ENCODE measurements at regions not wholly inside any gene's neighbourhood (a gene's known extent, or its start where the extent isn't known, plus 50 kb on each side); places are given as distances from the start of the nearest gene placed in this dataset.

GRCh38 chr3:31185062-31185357 lies 290.5 kb upstream of the GADL1 start (continued):
- TF ChIP-seq ZNF512B (CRISPR knock-in tag; IDR thresholded peaks at IDR 0.05; ENCODE audit: borderline replicate concordance) (no peak), ZNF646 (CRISPR knock-in tag; IDR thresholded peaks at IDR 0.05) (no peak)

GRCh38 chr3:31186041-31186440 lies 291.6 kb upstream of the GADL1 start:
- Histone ChIP-seq H3K36me3 (replicated peaks in 1 of 2; ENCODE audit: control insufficient read depth in 1 of 2, insufficient read depth in 2 of 2, low read length in 2 of 2) (no peaks in the 10 kb centered on the region), H3K4me3 (replicated peaks in 1 of 3; ENCODE audit: insufficient read depth in 1 of 3, low read depth in 2 of 3, low read length in 3 of 3) (no peak overlapping the region), H3K79me2 (ENCODE audit: insufficient read depth, low read length) (no peaks in the 10 kb centered on the region), H3K9ac (ENCODE audit: insufficient read depth, low read depth, low read length) (no peak overlapping the region), H3K27me3 (ENCODE audit: control insufficient read depth in 1 of 2, insufficient read depth in 2 of 2, low read length in 2 of 2) (no peaks in the 10 kb centered on the region), H3K9me3 (ENCODE audit: low read length) (no peaks in the 10 kb centered on the region), H3K27ac (ENCODE audit: extremely low read length, insufficient read depth, low read length) (no peak overlapping the region), H2AFZ (ENCODE audit: low read length) (no peak overlapping the region), H3K4me2 (ENCODE audit: low read depth, low read length) (no peak overlapping the region), H4K20me1 (ENCODE audit: insufficient read depth, low read length) (no peaks in the 10 kb centered on the region), H3K4me1 (ENCODE audit: insufficient read depth, low read length) (peaks cover 39% of the 10 kb centered on the region)
- BruUV-seq (replicated peaks): no TSS peak
- no peak for DNase-seq (ENCODE audit: low spot score)
- ChIA-PET POLR2A (no interaction called here), CTCF (ENCODE audit: low intra/inter-chr PET ratio, low total read pairs) (no interaction called here)
- intact Hi-C loops (cut with micrococcal nuclease; ENCODE audit: unreplicated experiment): no loop called here
- no peak for FAIRE-seq
- no peak for ATAC-seq
- in situ Hi-C loops (cut with HindIII; ENCODE audit: extremely low pct_ligation_motif_present, low pct_unique_long_range_greater_than_20kb): no loop called here
- WGBS (ENCODE audit: low lambda C conversion rate): 82% methylated on average over 4 of the region's 4 CpGs
- no peak for TF ChIP-seq SAP130 (CRISPR knock-in tag; IDR thresholded peaks at IDR 0.05; ENCODE audit: low read depth)
- TF ChIP-seq ZNF430 (CRISPR knock-in tag; IDR thresholded peaks at IDR 0.05): no peak
- no peak for TF ChIP-seq ZNF879 (CRISPR knock-in tag; IDR thresholded peaks at IDR 0.05)
- TF ChIP-seq TFDP2 (CRISPR knock-in tag; IDR thresholded peaks at IDR 0.05): no peak
- no peak for TF ChIP-seq THAP11 (CRISPR knock-in tag; IDR thresholded peaks at IDR 0.05)
- TF ChIP-seq CBX2 (IDR thresholded peaks at IDR 0.05; ENCODE audit: low read depth, low read length): no peak
- no peak for TF ChIP-seq CBX2 (CRISPR knock-in tag; IDR thresholded peaks at IDR 0.05; ENCODE audit: low read depth)
- no peak for TF ChIP-seq ATAD3A (CRISPR knock-in tag; IDR thresholded peaks at IDR 0.05)
- no peak for TF ChIP-seq ADNP (CRISPR knock-in tag; IDR thresholded peaks at IDR 0.05)
- no peak for TF ChIP-seq MLXIP (CRISPR knock-in tag; IDR thresholded peaks at IDR 0.05; ENCODE audit: borderline replicate concordance)

Measured in HepG2 (cell line).